Stimulated activated CD4-positive, alpha-beta T cell treated with anti-CD3 and anti-CD28 coated beads, Interleukin-1b, Interleukin-23, amount 100 ng/mL, for 24 hours (primary cell): ENCODE measurements at regions not wholly inside any gene's neighbourhood (a gene's known extent, or its start where the extent isn't known, plus 50 kb on each side); places are given as distances from the start of the nearest gene placed in this dataset.
"Not testable (repeated sequence)": the region's sequence is repeated elsewhere in the genome, so short reads cannot be mapped to it uniquely, and the experiment has no call there.

Experiments
- DNase-seq, 4 experiments: peaks; one replicate each; pipeline ENCODE4 v3.0.0-alpha.2; 2020; ENCODE audit warnings: low read depth in 4 of 4, low spot score in 1 of 4

GRCh38 chrX:73961867-73962266 is 109.4 kb upstream of the XIST start:
- not testable (repeated sequence) for DNase-seq

- no peak for DNase-seq
These were observed 92.0 kb upstream of the XIST start for GRCh38 chrX:73944563-73944908.

GRCh38 chrX:73943693-73944562 is 91.4 kb upstream of the XIST start:
- peak; percentile 56 to 81 (median 74) for DNase-seq

GRCh38 chrX:73940893-73941470 is 88.5 kb upstream of the XIST start:
- DNase-seq: no peak

GRCh38 chrX:73937843-73938242 is 85.3 kb upstream of the XIST start:
- DNase-seq: not testable (repeated sequence)

- DNase-seq: no peak
These were observed 80.0 kb upstream of the XIST start for GRCh38 chrX:73932522-73932921.

- no peak for DNase-seq
These were observed 77.8 kb upstream of the XIST start for GRCh38 chrX:73930300-73930699.

GRCh38 chrX:73922856-73923455 is 70.4 kb upstream of the XIST start:
- DNase-seq: no peak

GRCh38 chrX:73916931-73917667 is 64.6 kb upstream of the XIST start:
- DNase-seq: no peak

- DNase-seq: no peak
These were observed 64.0 kb upstream of the XIST start for GRCh38 chrX:73916489-73916888.

GRCh38 chrX:73914792-73915191 is 62.3 kb upstream of the XIST start:
- not testable (repeated sequence) for DNase-seq

- no peak for DNase-seq
These were observed 61.1 kb upstream of the XIST start for GRCh38 chrX:73913580-73913979.

GRCh38 chrX:73911946-73912345 is 59.4 kb upstream of the XIST start:
- not testable (repeated sequence) for DNase-seq

- DNase-seq: not testable (repeated sequence)
These were observed 53.3 kb upstream of the XIST start for GRCh38 chrX:73905749-73906374.

GRCh38 chrX:73903941-73904340 is 51.4 kb upstream of the XIST start:
- DNase-seq: no peak
